NCI-H1105 treated with DMSO at 0.1 percent for 48 hours (cell line): ENCODE measurements at regions not wholly inside any gene's neighbourhood (a gene's known extent, or its start where the extent isn't known, plus 50 kb on each side); places are given as distances from the start of the nearest gene placed in this dataset.
"Not testable (repeated sequence)": the region's sequence is repeated elsewhere in the genome, so short reads cannot be mapped to it uniquely, and the experiment has no call there.

Experiments
- DNase-seq: peaks from one replicate; lab custom pipeline; 2025; lab: John Stamatoyannopoulos, UW

DNA sequence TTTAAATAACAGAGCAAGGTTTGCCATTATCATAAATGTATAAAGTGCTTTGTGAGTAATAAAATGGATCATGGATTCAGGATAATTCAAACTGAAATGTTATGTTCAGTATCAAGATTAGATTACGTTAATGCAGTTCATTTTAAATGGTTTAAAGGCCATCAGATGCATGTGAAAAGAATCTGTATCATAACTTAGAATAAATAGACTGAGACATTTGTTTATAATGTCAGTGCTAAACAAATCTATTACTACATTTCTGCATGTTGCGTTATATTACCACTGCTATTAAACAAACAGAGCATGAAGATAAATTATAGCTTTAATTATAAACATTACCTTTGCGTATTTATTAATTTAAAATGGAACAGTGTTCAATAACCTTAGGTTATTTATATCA, 160.2 kb downstream of the TOX3 start:
- DNase-seq: no peak

DNA sequence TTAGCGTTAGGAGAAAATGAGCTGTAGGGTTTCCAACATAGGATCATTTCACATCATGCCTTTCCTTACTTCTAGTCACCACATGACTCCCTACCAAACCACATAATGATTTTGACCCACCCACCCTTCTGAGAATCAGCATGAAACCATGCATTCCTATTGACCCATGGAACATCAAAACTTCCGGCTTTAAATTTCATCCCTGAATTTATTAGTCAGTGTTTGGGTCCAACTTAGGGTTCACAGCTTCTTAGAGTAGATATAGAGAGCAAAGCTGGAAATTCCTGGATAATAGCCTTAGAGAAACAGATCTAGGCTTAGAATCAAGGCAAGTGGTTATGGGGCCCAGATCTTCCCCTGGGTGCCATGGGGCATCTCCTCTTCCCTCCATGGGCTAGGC, 162.6 kb downstream of the TOX3 start:
- no peak for DNase-seq

DNA sequence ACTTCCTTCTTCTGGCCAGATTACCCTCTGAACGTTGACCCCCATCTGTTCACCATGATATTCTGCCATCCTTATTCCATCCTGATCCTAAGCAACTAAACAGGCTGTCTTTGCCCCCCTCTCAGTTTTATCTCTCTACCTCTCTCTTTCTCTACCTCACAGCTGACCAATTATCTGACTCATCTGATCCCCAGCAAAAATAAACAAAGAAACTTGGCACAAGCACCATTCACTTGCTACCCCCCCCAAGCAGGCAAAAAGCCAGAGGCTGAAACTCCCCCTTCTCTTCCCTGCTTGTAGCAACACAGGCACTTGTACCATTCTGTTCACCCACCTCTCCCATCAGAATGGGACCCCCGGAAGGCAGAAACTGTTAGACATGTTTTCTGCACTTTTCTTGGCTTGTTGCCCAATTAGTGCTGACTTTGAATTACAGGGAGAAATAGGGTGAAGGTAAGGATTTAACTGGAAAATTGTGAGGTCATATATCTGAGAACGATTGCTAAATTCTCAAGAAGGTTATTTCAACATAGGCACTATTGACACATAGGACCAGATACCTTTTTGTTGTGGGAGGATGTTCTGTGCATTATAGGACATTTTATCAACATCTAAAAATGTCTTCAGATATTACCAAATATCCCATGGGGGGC, 163.2 kb downstream of the TOX3 start:
- DNase-seq: peak; percentile 96

DNA sequence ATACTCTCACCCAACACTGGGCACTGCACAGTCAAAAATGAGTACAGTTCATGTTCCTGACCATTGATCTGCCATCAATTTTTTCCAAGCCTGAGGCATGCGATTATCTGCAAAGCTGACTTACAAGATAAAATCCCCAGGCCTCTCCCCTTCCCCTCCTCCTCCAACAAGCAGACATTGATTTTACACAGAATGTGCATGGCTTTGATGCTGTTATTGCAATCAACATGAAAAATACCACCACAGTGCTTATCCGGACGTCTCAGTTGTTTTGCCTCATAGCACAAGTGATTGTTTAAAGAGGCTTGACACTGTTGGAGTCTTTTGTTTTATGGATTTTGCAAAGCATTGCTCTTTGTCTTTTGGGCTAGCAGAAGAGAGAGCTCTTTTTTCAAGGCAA, 163.8 kb downstream of the TOX3 start:
- DNase-seq: no peak

DNA sequence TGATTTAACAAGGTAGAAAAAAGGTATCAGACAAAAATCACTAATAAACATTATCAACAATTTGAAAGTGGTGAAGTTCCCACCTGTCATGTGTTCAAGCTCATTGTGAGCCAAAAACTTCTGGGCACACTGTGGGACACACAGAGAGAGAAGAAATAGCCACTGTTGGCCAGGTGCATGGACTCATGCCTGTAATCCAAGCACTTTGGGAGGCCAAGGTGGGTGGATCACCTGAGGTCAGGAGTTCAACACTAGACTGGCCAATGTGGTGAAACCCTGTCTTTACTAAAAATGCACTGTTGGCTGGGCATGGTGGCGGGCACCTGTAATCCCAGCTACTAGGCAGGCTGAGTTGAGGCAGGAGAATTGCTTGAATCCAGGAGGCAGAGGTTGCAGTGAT, 167.4 kb downstream of the TOX3 start:
- no peak for DNase-seq

DNA sequence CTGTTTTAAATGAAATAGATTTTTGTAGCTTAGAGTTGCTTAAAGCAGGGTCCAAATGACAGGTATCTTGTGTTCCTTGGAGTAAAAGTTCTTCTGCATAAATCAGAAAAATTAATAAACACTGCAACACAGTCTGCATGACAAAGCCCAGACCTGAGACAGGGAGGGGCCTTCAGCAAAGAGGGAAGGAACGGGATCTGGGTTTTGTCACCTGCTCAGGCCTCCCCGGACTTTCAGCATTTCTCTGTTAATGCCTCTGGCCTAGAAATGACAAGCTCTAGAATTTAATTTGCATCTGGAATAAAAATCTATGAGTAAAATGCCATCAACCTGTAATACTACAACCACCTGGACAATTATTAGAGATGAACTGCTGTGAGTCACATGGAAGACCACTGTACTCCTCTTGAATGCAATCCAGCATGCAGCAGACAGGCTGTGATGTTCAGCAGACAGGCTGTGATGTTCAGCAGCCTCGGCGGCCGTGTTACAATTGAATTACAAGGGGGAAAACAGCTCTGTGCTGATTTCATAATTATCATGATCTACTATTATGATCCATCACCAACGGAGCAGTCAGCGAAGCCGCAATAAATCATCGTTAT, 170.2 kb downstream of the TOX3 start:
- no peak for DNase-seq

DNA sequence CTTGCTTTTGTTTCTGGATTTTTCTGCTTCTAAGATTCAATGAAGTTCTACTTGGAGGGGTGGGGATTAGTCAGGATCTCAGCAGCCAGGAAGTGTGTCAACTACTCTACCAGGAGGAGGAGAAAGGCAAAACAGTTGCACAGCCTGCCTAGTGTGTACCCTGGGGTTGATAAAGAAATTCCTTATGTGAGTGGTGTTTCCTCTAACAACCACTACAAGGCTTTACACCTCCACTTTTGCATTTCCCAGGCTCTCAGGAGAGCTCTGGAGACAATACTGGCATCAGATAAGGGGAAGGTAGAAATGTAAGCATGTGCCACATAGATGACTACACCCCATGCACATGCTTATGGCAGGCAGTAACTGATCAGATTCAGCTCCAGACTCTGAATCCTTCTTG, 174.6 kb downstream of the TOX3 start:
- DNase-seq: no peak

DNA sequence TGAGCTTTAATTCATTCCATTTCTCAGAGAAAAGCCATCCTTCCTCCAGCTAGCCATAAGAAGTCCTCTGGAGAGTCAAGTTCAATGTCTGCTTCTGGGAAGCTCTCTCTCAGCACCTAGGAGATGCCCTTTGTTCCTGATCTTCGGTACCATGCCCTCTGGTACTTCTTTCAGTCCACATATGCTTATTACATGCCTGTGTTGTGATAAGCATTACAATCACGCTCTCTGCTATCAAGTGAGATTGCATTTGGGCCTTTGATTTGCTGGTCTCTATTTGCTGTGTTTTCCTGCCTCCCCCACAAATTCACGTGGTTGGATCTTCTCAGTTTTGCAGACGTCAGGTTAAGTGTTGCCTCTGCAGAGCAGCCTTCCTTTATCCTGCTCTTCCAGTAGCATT, 178.1 kb downstream of the TOX3 start:
- no peak for DNase-seq

DNA sequence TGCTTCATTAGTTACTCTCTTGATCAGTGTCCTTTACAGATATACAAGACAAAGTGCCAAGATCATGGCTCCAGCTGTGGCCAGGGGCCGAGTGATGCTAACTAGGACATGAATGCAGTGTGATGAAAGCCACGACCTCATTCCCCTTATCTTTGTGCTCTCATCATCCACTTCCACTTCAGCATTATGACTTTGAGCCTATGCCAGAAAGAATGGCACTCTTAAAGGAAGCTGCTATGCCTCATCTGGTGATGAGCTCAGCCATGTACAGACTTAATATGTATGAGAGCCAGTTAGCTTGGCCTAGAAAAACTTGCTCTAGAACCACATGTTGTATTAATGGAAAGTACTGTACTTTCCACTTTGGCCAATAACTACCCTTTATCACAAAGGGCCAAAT, 179.1 kb downstream of the TOX3 start:
- peak; percentile 49 for DNase-seq

DNA sequence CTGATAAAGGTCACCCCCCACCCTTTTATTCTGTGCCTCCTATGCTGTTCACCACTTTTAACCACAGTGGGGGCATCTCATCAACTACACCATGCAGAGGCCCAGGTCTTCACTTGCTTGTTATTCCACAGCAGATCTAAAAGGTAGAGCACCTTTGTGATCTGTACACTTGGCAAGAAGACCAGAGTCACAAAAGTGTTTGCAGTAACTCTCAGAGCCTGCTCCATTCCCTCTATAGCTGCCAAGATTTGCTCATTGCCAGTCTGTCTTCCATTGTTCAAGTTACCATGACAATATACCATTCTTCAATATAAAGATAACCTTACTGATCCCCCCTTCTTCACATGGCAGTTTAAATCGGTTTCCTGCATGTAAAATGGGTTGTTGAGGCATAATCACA, 180.0 kb downstream of the TOX3 start:
- peak; percentile 14 for DNase-seq

DNA sequence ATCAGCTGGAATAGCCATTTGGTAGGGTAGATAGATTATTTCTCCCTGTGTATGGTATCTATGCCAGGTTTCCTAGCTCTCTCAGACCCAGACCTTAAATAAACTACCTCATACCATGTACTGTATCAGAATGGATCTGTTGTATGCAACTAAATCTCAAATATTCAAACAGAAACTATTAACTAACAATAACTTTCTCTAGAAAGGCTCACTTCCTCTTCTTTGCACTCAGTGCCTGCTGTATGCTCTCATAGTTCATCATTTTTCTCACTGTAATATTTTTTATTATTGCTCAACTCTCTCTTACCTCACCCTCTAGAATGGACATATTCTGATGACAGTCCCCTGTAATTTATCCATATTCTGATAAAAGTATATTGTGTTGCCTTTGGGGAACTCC, 182.4 kb downstream of the TOX3 start:
- DNase-seq: no peak

DNA sequence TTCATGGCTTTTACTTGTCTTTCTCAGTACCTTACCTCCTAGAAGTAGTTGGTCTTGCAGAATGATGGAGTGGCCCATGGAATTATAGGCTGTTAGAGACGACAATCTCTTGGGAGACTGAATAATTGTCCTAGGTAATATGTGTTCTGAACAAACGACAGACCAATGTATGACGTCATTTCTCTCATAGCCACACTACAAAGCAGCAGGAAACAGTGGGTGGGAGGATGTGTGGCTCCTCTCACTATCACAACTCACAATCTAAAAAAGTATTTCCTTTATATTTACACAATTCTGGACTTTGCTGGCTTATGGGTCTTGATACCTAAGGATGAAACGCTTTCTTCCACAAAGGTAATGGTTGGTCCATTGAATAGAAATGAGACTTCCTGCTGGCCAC, 183.9 kb downstream of the TOX3 start:
- no peak for DNase-seq

DNA sequence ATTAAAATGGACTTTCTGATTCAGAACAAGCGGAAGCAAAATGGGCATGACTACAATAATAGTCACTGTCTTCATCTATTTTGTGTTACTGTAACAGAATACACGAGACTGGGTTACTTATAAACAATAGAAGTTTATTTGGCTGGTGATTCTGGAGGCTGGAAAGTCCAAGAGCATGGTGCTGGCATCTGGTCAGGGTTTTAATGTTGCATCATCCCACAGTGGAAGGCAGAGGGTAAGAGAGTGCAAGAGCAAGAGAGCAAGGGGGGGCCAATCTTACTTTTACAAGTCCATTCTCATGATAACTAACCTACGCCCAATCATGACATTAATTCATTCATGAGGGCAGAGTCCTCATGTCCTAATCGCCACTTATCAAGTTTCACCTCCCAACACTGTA, 189.2 kb downstream of the TOX3 start:
- no peak for DNase-seq

DNA sequence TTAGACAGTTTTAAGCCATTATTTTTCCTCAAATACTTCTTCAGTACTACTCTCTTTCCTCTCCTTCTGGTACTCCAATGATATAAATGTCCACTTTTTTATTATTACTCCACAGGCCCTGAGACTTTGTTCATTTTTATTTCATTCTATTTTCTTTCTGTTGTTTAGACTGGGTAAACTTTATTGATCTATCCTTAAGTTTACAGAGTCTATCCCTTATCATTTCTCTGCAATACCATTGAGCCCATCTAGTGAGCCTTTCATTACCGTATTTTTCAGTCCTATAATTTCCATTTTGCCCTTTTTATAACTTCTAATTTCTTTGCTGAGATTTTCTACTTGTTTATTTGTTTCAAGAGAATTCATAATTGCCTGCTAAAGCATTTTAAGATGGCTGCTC, 193.7 kb downstream of the TOX3 start:
- no peak for DNase-seq

DNA sequence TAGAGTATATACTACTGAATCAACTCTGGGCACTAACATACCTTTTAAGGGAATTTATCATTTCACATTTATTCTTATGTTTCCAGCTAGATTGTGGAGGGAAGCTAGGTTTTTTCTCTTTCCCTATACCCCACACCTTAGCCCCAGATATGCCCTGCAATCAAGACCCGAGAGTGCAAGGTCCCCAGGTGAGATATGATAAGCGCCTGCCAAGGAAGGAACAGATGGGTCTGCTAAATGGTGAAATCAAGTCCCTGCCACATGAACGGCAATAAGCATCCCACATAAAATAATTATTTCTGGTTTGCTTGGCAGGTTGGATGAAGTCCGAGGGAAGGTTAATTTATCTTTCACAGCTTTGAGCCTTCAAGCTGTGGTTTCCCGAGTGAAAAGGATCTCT, 195.5 kb downstream of the TOX3 start:
- no peak for DNase-seq

DNA sequence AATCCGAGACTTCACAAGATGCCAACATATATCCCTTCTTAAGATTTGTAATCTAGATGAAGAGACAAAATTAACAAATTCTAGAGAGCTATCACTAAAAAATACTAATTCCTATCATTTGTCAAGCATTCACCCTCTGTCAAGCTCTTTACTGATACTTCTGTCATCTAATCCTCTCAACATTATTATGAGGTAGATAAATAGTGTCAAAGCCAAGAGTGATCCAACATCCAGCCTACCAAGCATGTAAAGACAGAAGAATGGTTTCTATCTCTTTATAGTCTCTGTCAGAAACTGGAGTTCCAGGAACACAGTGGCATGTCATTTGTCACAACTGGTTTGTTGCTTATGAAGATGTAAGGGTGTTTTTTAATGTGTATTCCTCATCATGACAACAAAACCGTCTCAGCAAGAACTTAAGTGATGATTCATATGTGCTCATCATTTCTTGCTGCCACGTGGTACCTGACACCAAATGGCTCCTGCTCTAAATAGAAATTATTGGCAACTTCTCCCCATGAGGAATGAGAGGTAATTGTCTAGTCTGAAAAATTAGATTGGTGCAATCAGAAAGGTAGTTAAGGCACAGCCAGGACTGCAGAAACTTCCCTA, 196.8 kb downstream of the TOX3 start:
- no peak for DNase-seq

DNA sequence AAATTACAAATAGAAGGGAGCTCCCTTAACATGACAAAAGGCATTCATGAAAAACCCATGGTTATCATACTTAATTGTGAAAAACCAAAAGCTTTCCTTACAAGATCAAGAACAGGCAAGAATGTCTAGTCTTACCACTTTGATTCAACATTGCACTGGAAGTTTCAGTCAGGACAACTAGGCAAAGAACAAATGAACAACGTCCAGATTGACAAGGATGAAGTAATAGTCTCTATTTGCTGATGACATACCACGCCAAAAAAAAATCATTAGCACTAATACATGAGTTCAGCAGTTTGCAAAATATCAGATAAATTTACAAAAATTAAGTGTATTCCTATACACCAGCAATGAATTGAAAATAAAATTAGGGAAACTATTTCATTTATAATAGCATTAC, 200.2 kb downstream of the TOX3 start:
- DNase-seq: no peak

DNA sequence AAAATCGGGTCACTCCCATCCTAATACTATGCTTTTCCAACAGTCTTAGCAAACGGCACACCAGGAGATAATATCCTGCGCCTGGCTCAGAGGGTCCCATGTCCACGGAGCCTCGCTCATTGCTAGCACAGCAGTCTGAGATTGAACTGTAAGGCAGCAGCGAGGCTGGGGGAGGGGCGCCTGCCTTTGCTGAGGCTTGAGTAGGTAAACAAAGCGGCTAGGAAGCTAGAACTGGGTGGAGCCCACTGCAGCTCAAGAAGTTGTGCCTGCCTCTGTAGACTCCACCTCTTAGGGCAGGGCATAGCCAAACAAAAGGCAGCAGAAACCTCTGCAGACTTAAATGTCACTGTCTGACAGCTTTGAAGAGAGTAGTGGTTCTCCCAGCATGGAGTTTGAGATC, 213.3 kb downstream of the TOX3 start:
- DNase-seq: not testable (repeated sequence)

DNA sequence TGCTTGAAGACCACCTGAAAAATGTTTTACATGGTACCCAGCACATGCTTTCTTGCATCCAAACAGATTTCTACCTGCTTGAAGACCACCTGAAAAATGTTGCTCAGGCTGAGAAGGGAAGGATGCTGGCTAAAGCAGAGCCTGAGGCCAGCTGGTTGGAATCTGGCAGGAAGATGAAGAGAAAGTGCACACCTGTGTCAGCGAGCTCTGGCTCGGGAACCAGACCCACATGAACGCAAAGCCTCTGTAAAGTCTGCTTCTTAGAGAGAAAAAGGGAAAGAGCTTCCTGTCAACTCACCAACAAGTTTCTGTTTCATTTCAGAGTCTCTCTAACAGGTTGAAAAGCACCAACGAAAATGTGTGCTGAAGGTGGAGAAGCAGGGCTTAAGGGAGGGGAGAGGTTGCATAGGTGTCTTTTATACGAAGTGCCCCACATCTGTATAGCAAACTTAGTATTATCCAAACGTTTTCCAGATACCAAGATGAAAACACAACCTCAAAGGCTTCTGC, 226.0 kb downstream of the TOX3 start:
- DNase-seq: no peak

DNA sequence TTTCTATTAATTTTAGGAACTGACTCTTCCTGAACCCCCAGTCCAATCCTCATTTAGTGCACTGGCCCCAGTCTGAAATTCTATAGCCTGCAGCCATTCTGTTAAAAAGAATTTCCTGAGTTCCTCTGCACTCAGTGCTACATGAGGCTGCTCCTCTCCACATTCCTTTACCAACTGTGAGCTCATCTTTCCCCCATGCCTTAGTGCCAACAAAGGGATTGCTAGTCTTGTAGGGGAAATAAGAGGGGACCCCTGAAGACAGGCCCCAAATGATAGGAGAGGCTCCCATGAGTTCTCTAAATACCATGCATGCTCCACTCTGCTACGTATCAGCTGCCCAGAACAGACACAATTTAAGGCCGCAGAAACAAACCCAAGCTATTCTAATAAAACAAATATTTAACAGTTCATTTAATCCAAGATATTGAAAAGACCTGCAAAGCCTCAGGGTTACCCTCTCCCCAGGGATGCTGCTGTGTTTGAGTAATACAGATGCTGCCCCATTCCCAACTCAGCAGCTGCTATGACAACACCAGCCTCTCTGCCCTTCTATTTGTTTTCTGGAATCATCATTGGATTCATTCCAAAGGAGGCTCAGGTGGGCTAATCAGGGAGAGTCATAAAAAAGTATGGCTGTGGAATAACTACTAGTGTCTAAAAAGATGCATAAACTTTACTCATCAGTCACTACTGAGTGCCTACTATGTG, 228.5 kb downstream of the TOX3 start:
- peak; percentile 95 for DNase-seq

DNA sequence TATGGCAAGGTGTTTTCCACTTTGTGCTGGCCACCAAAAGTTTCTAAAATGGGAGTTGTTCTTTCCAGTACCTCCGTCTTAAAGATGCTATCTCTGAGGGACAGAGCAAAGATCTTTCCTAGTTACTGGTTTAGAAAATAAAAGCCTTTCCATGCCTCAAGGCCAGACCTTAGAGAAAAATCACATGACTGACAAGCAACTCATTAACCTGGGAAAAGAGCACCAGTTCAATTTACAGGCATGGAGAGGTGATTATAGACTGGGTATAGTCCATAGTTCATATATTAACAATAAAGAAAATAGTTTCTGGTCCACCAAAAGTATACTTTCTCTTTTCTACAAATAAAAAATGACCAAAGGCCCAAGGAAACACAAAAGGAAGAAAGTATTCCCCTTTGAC, 230.7 kb downstream of the TOX3 start:
- DNase-seq: no peak

DNA sequence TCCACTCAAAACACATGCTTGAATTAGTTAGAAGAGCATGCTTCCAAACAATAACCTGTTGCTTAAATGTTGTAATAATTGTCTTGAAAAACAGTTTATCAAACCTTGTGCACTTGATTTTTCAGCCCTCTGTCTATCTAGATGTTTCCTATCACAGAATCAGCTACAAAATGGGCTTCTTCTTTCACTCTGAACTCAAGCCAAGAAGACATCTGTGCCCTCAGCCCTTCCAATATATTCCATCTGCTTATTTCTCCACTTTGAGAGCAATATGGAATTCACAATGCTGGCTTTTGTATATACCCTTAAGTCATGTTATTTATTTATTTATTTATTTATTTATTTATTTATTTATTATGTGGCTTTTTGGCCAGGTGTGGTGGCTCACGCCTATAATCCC, 234.2 kb downstream of the TOX3 start:
- DNase-seq: peak; percentile 18
